ENCODE measurements at regions not wholly inside any gene's neighbourhood (a gene's known extent, or its start where the extent isn't known, plus 50 kb on each side); places are given as distances from the start of the nearest gene placed in this dataset.

DNA sequence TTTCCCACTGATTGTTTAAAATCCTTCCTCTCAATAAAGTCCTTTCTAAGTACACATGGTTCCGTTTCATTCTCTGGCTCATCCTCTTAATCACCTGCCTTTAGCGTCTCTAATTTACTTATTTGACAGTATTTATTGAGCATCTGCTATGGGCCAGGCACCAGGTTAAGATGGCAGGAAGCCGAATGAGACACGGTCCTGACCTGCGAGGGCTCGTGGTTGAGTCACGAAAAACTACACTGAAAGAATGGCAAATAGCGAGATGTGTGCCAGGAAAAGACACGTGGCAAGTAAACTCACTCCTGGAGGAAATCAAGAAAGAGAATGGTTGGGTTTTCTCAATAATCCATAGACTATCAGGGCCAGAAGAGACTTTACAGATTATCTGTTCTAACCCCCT, 60.9 kb downstream of the HES1 start:
- DNase-seq: no peak
- intact Hi-C loops (cut with DNase I): no loop called here
- Histone ChIP-seq H3K36me3 (no peaks in the 10 kb centered on the region), H3K4me3 (no peak overlapping the region), H3K27me3 (no peaks in the 10 kb centered on the region), H3K4me1 (no peaks in the 10 kb centered on the region), H3K27ac (no peak overlapping the region), H3K9me3 (no peaks in the 10 kb centered on the region)
- TF ChIP-seq, protein P1, sequence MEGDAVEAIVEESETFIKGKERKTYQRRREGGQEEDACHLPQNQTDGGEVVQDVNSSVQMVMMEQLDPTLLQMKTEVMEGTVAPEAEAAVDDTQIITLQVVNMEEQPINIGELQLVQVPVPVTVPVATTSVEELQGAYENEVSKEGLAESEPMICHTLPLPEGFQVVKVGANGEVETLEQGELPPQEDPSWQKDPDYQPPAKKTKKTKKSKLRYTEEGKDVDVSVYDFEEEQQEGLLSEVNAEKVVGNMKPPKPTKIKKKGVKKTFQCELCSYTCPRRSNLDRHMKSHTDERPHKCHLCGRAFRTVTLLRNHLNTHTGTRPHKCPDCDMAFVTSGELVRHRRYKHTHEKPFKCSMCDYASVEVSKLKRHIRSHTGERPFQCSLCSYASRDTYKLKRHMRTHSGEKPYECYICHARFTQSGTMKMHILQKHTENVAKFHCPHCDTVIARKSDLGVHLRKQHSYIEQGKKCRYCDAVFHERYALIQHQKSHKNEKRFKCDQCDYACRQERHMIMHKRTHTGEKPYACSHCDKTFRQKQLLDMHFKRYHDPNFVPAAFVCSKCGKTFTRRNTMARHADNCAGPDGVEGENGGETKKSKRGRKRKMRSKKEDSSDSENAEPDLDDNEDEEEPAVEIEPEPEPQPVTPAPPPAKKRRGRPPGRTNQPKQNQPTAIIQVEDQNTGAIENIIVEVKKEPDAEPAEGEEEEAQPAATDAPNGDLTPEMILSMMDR (IDR thresholded peaks at IDR 0.05): no peak
- no peak for TF ChIP-seq POLR2AphosphoS5 (IDR thresholded peaks at IDR 0.05)
- no peak for TF ChIP-seq POLR2A (IDR thresholded peaks at IDR 0.05)
- 93 to 94% methylated on average over 9 of the region's 9 CpGs for WGBS, 2 donors

DNA sequence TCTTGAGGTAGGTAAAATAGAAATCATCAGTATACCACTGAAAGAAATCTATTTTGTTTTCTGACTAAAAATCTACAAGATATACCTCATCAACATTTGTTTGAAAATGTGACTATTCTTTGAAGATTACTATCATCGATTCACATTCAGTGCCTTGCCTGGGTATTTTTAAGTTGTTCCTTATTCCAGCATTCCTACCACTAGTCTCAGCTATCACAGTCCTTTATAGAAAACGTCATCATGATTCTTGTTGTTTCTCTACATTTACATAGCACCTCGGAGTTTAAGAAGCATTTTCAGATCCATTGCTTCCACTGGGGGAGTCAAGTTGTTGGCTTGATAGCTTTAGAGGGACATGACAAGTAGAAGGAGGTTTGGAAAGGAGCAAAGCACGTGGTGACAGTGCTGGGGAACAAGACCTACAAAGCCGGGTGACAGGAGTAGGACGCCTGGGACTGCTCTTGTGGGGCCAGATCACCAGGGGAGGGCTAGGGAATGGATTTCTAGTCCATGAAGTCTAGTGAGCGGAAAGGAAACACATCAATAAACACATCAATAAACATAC, 61.5 kb downstream of the HES1 start:
- DNase-seq: no peak
- Histone ChIP-seq H3K4me1 (no peaks in the 10 kb centered on the region), H3K27me3 (no peaks in the 10 kb centered on the region), H3K4me3 (no peak overlapping the region), H3K36me3 (no peaks in the 10 kb centered on the region), H3K9me3 (no peaks in the 10 kb centered on the region), H3K27ac (no peak overlapping the region)
- WGBS, 2 donors: 96% methylated on average over 7 of the region's 7 CpGs
- intact Hi-C loops (cut with DNase I): no loop called here
- TF ChIP-seq POLR2AphosphoS5 (IDR thresholded peaks at IDR 0.05): no peak
- no peak for TF ChIP-seq EP300 (IDR thresholded peaks at IDR 0.05)
- TF ChIP-seq POLR2A (IDR thresholded peaks at IDR 0.05): no peak
- TF ChIP-seq, protein P1 (IDR thresholded peaks at IDR 0.05): no peak

DNA sequence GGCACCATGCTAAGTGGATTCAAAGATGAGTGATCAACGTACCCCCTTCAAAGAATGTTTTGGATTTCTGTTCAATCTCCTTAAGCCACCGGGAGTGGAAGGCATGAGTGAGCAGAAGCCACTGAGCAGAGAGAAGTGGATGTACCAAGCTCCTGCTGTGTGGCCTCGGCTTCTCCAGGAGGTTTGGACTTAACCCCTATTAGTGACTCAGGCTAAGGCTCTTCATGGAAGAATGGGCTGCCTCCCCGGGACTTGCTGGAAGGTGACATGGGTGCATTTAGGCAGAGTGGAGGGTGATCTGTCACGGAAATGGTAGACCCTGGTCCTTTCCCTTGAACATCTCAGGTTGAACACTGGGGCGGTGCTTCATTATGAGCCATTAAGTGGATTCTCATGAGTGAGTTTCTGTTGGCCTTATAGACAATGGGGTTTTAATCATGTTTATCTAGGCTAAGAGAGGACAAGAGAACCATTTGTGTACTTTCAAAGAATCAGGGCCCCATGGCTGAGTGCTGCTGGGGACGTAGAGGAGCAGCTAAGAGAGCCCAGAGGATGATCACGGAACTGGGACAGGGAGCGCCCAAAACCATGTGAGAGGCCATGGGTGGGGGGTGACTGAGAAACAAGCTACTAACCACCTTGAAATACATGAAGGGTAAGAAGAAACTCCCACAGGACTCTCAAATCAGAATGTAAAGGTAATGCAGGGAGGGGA, 62.2 kb downstream of the HES1 start:
- H3K9me3 ChIP-seq: no peaks in the 10 kb centered on the region
- 93 to 95% methylated on average over 9 of the region's 9 CpGs for WGBS, 2 donors
- no peak for TF ChIP-seq POLR2A (IDR thresholded peaks at IDR 0.05)
- TF ChIP-seq, protein P1 (IDR thresholded peaks at IDR 0.05): no peak
- TF ChIP-seq EP300 (IDR thresholded peaks at IDR 0.05): no peak
- TF ChIP-seq POLR2AphosphoS5 (IDR thresholded peaks at IDR 0.05): no peak

DNA sequence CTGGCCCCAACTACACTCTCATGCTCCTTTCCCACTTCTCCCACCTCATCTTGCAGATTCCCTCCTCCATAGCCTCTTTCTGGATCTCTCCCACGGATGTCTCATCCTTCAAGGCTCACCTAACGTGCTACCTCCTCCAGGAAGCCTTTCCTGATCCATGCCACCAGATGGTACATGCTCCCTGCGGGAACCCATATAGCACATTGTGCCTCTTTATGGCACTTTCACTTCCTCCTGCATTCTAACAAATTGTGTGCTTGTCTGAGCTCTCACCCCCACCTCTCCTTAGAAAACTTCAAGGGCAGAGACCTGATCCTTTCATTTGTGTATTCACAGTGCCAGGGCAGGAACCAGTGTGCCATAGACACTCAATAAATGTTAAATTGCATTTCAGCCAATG, 63.0 kb downstream of the HES1 start:
- Histone ChIP-seq H3K27ac (no peak overlapping the region), H3K27me3 (peaks cover under 1 to 13% (median 10%) of the 10 kb centered on the region in 3 donors), H3K4me1 (peaks cover 0 to 9% (median 6%) of the 10 kb centered on the region in 4 donors), H3K36me3 (no peaks in the 10 kb centered on the region), H3K4me3 (no peak overlapping the region), H3K9me3 (no peaks in the 10 kb centered on the region)
- no peak for DNase-seq
- intact Hi-C loops (cut with DNase I): no loop called here
- TF ChIP-seq POLR2AphosphoS5 (IDR thresholded peaks at IDR 0.05) (no peak), EP300 (IDR thresholded peaks at IDR 0.05) (no peak), POLR2A (IDR thresholded peaks at IDR 0.05) (no peak)
- TF ChIP-seq, protein P1 (IDR thresholded peaks at IDR 0.05): no peak
- 18 to 49% methylated on average over 3 of the region's 3 CpGs for WGBS, 2 donors

More for the DNA sequence above, 62.2 kb downstream of the HES1 start:
- H3K4me3 ChIP-seq: no peak overlapping the region
- H3K36me3 ChIP-seq: no peaks in the 10 kb centered on the region
- DNase-seq: no peak
- peaks cover 0 to 1% (median 0%) of the 10 kb centered on the region in 4 donors for H3K4me1 ChIP-seq
- H3K27ac ChIP-seq: no peak overlapping the region
- intact Hi-C loops (cut with DNase I): no loop called here
- H3K27me3 ChIP-seq: peaks cover 0 to 5% (median 2%) of the 10 kb centered on the region in 3 donors

All from sigmoid colon (tissue), 6 donors.